Brain microvascular endothelial cell (primary cell): ENCODE measurements at regions not wholly inside any gene's neighbourhood (a gene's known extent, or its start where the extent isn't known, plus 50 kb on each side); places are given as distances from the start of the nearest gene placed in this dataset.

Experiments used
- DNase-seq: peaks from one replicate; pipeline ENCODE4 v3.0.0-alpha.2; 2020
- H3K27ac ChIP-seq: fragments of 250-450 bp; sonication (Bioruptor Pico); 2 replicates; pipeline ENCODE4 v1.5.1; 2020; ENCODE audit warnings: mild to moderate bottlenecking, moderate library complexity
- H3K27me3 ChIP-seq: fragments of 250-450 bp; sonication (Bioruptor Pico); replicated peaks from 2 replicates; pipeline ENCODE4 v1.5.1; 2020; ENCODE audit warnings: mild to moderate bottlenecking
- H3K36me3 ChIP-seq: fragments of 250-450 bp; sonication (Bioruptor Pico); replicated peaks from 2 replicates; pipeline ENCODE4 v1.5.1; 2020; ENCODE audit warnings: mild to moderate bottlenecking
- H3K4me3 ChIP-seq: 2 replicates; pipeline ENCODE4 v1.5.1; 2011; ENCODE audit warnings: low read depth, mild to moderate bottlenecking, control low read depth, low read length, moderate library complexity
- in situ Hi-C: cut with HindIII; loops from 2 replicates; pipeline ENCODE4 v1.10.0; 2017; ENCODE audit warnings: low sequenced_read_pairs, low pct_ligation_motif_present
- TF ChIP-seq, protein P1 (sequence below): IDR thresholded peaks from 2 replicates; pipeline ENCODE4 v1.5.1; 2011; ENCODE audit warnings: low read depth, mild to moderate bottlenecking, moderate library complexity, low read length, control low read depth, inconsistent platforms; ENCODE audit errors: missing control alignments

DNA sequence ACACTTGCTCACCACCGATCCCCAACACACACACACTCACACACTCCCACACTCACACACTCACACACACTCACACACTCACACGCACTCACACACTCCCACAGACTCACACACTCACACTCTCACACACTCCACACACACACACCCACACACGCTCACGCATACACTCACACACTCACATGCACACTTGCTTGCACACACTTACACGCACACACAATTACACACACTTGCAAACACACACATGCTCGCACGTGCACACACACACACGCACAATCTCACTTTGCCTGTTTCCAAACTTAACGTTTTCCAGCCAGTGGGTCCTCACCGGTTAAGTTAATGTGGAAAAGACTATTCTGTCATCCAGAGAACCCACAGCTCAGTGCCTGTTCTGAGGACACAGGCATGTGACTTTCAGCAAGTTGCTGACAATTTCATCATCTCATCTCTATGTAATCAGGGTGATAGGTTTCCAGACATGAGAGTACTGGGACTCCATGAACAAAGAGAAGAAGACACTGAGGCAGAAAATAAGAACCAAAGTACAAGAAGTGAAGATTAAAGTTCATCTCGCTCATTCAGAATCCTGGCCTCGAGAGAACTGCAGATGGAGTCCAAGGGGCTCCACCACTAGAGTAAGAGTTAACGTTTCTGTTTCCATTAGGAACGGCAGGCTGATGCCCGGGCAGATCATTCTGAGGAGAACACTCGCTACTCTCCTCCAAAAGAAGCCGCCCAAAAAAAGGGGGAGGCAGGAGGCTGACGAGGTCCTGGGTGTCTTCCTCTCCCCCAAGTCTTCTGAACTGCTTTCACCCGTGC lies 153.2 kb upstream of the FRG1 start:
- no peaks in the 10 kb centered on the region for H3K27me3 ChIP-seq
- H3K36me3 ChIP-seq, result no peaks in the 10 kb centered on the region
- in situ Hi-C loops, result no loop called here
- H3K4me3 ChIP-seq, result no peak overlapping the region
- H3K27ac ChIP-seq, result no peak overlapping the region
- TF ChIP-seq, protein P1, sequence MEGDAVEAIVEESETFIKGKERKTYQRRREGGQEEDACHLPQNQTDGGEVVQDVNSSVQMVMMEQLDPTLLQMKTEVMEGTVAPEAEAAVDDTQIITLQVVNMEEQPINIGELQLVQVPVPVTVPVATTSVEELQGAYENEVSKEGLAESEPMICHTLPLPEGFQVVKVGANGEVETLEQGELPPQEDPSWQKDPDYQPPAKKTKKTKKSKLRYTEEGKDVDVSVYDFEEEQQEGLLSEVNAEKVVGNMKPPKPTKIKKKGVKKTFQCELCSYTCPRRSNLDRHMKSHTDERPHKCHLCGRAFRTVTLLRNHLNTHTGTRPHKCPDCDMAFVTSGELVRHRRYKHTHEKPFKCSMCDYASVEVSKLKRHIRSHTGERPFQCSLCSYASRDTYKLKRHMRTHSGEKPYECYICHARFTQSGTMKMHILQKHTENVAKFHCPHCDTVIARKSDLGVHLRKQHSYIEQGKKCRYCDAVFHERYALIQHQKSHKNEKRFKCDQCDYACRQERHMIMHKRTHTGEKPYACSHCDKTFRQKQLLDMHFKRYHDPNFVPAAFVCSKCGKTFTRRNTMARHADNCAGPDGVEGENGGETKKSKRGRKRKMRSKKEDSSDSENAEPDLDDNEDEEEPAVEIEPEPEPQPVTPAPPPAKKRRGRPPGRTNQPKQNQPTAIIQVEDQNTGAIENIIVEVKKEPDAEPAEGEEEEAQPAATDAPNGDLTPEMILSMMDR, result no peak
- no peak for DNase-seq

DNA sequence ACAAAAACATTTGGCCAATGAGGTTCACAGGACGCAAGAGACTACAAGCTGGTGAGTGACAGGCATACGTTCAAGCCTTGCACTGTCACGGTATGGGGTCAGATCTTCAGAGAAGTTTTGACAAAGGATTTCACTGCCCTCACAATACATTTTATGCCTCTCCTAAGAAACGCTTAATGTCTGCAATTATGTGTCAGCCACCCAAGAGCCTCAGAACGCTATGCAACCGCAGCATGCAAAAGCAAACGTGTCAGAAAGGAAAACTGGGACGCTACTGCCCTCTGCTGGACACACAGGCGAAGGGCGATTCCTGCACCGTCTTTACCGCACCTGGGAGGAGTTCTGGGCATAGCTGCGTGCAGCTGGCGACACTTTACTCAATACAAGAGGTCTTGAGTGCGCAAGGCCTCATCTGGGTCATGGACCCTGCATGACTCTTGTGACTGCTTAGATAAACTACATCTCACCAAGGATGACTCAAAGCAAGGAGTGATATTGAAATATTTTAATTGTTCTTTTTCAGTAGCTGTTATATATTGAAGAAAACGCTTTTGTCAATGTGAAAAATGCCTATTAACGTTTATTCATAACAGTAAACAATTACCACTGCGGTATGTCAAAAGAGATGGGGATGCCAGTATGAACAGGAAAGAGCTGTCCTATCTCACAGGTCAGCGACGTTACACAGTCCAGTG lies 147.6 kb upstream of the FRG1 start:
- TF ChIP-seq, protein P1, result peak; percentile 86
- no peak overlapping the region for H3K4me3 ChIP-seq
- H3K36me3 ChIP-seq, result no peaks in the 10 kb centered on the region
- H3K27me3 ChIP-seq, result no peaks in the 10 kb centered on the region
- DNase-seq, result peak; percentile 67
- H3K27ac ChIP-seq, result no peak overlapping the region
- in situ Hi-C loops, result no loop called here

DNA sequence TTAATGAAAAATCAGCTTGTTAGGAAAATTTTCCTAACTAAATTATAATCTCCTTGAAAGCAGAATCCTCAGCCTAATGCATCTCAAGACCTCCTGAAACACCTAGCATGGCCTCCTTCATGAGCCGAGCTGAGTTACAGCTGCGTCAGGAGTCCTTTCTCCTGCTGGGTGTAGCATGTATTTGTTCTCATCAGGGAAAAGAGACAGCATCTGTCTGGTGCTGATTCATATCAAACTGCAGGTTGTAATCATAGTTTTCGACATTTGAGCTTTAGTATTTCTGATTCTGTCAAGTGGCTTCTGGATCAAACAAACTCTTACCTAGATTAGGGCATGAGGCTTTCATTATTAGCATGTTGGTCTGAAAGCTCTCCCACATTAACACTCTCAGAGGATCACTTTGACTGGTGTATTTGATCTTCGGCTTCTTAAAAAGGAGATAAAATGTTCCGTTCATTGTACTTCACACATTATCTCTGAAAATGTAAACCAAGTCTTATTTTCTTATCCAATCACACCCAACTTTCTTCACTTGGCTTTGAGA lies 140.1 kb upstream of the FRG1 start:
- in situ Hi-C loops, result no loop called here
- no peak for DNase-seq
- no peak overlapping the region for H3K27ac ChIP-seq
- no peaks in the 10 kb centered on the region for H3K27me3 ChIP-seq
- H3K36me3 ChIP-seq, result no peaks in the 10 kb centered on the region
- no peak overlapping the region for H3K4me3 ChIP-seq
- TF ChIP-seq, protein P1, result no peak

DNA sequence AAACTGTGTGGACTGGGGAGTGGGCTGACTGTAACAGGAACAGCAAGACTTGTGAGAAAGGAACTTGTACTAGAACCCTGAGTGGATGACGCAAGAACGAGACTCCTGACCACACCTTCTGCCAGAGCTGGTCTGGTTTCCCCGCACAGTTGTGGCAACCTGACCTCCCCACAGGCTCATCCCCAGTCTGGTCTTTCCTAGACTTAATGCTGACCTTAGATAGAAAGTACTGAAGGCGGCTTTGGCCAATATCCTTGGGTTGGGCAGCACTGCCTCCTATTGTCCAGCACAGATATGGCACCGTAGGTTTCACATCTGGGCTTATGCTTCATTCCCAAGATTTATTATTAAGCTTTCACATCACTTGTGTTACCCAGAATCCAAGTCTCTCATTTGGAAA lies 137.8 kb upstream of the FRG1 start:
- in situ Hi-C loops, result no loop called here
- TF ChIP-seq, protein P1, result no peak
- Histone ChIP-seq H3K27ac (no peak overlapping the region), H3K4me3 (no peak overlapping the region), H3K27me3 (no peaks in the 10 kb centered on the region), H3K36me3 (no peaks in the 10 kb centered on the region)
- no peak for DNase-seq

DNA sequence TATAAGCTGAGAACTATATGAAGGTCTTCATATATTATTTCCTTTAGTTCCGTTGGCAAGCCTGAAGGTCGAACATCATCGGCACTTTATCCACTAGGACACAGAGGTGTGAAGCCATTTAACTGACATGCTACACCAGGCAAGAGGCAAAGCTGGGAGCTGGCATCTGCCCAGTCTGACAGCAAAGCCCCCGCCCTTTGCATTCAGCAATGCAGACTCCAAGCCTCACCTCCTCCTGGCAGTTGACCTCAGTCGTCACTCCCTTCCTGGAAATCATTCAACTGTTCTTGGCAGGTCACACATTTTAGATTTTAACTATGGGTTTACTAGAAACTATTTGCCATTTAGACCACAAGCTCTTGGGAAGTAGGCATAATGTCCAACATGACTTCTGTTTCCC lies 135.8 kb upstream of the FRG1 start:
- DNase-seq, result no peak
- TF ChIP-seq, protein P1, result no peak
- Histone ChIP-seq H3K4me3 (no peak overlapping the region), H3K36me3 (no peaks in the 10 kb centered on the region), H3K27me3 (no peaks in the 10 kb centered on the region), H3K27ac (no peak overlapping the region)
- in situ Hi-C loops, result no loop called here
